ENCODE measurements at regions not wholly inside any gene's neighbourhood (a gene's known extent, or its start where the extent isn't known, plus 50 kb on each side); places are given as distances from the start of the nearest gene placed in this dataset.
"Not testable (repeated sequence)": the region's sequence is repeated elsewhere in the genome, so short reads cannot be mapped to it uniquely, and the experiment has no call there.

- Mint-ChIP-seq H3K36me3 (ENCODE audit: low read depth) (no peaks in the 10 kb centered on the region), H3K4me1 (no peaks in the 10 kb centered on the region), H3K27ac (no peak overlapping the region), H3K27me3 (peaks cover 25% of the 10 kb centered on the region), H3K4me3 (no peak overlapping the region)
- no peak for DNase-seq
- ATAC-seq = no peak
- H3K9me3 ChIP-seq (ENCODE audit: control insufficient read depth, low read length, poor library complexity, severe bottlenecking) = no peaks in the 10 kb centered on the region
Measured at GRCh38 chr3:73257186-73257585, 195.7 kb downstream of the EBLN2 start.

- Mint-ChIP-seq H3K36me3 (ENCODE audit: low read depth) (no peaks in the 10 kb centered on the region), H3K4me3 (no peak overlapping the region), H3K4me1 (no peaks in the 10 kb centered on the region), H3K27ac (no peak overlapping the region), H3K27me3 (peaks cover 23% of the 10 kb centered on the region)
- H3K9me3 ChIP-seq (ENCODE audit: control insufficient read depth, low read length, poor library complexity, severe bottlenecking) = no peaks in the 10 kb centered on the region
- DNase-seq = no peak
- no peak for ATAC-seq
Measured at GRCh38 chr3:73258057-73258456, 196.6 kb downstream of the EBLN2 start.

GRCh38 chr3:73259291-73259690 lies 197.8 kb downstream of the EBLN2 start:
- no peaks in the 10 kb centered on the region for H3K9me3 ChIP-seq (ENCODE audit: control insufficient read depth, low read length, poor library complexity, severe bottlenecking)
- no peak for DNase-seq
- Mint-ChIP-seq H3K4me3 (no peak overlapping the region), H3K4me1 (no peaks in the 10 kb centered on the region), H3K27me3 (peaks cover 18% of the 10 kb centered on the region), H3K27ac (no peak overlapping the region), H3K36me3 (ENCODE audit: low read depth) (no peaks in the 10 kb centered on the region)
- no peak for ATAC-seq

GRCh38 chr3:73259856-73260255 lies 198.4 kb downstream of the EBLN2 start:
- no peaks in the 10 kb centered on the region for H3K9me3 ChIP-seq (ENCODE audit: control insufficient read depth, low read length, poor library complexity, severe bottlenecking)
- ATAC-seq = no peak
- Mint-ChIP-seq H3K27ac (no peak overlapping the region), H3K4me1 (no peaks in the 10 kb centered on the region), H3K4me3 (no peak overlapping the region), H3K27me3 (peaks cover 18% of the 10 kb centered on the region), H3K36me3 (ENCODE audit: low read depth) (no peaks in the 10 kb centered on the region)
- DNase-seq = no peak

- not testable (repeated sequence) for H3K4me3 Mint-ChIP-seq; H3K36me3 Mint-ChIP-seq (ENCODE audit: low read depth); H3K27me3 Mint-ChIP-seq; H3K4me1 Mint-ChIP-seq; H3K27ac Mint-ChIP-seq; H3K9me3 ChIP-seq (ENCODE audit: control insufficient read depth, low read length, poor library complexity, severe bottlenecking); ATAC-seq; DNase-seq
Measured at GRCh38 chr3:73266558-73266957, 205.1 kb downstream of the EBLN2 start.

- H3K4me3 Mint-ChIP-seq; ATAC-seq; H3K27me3 Mint-ChIP-seq; H3K36me3 Mint-ChIP-seq (ENCODE audit: low read depth); DNase-seq; H3K9me3 ChIP-seq (ENCODE audit: control insufficient read depth, low read length, poor library complexity, severe bottlenecking); H3K4me1 Mint-ChIP-seq; H3K27ac Mint-ChIP-seq: not testable (repeated sequence)
Measured at GRCh38 chr3:73269126-73269525, 207.7 kb downstream of the EBLN2 start.

- no peak for ATAC-seq
- no peaks in the 10 kb centered on the region for H3K9me3 ChIP-seq (ENCODE audit: control insufficient read depth, low read length, poor library complexity, severe bottlenecking)
- Mint-ChIP-seq H3K27me3 (no peaks in the 10 kb centered on the region), H3K27ac (no peak overlapping the region), H3K4me3 (no peak overlapping the region), H3K36me3 (ENCODE audit: low read depth) (no peaks in the 10 kb centered on the region), H3K4me1 (no peaks in the 10 kb centered on the region)
- DNase-seq = no peak
Measured at GRCh38 chr3:73270839-73271483, 209.5 kb downstream of the EBLN2 start.

GRCh38 chr3:73273341-73273740 lies 211.9 kb downstream of the EBLN2 start:
- H3K9me3 ChIP-seq (ENCODE audit: control insufficient read depth, low read length, poor library complexity, severe bottlenecking) = no peaks in the 10 kb centered on the region
- no peak for ATAC-seq
- H3K27me3 Mint-ChIP-seq = no peaks in the 10 kb centered on the region
- no peak overlapping the region for H3K27ac Mint-ChIP-seq
- DNase-seq = no peak
- H3K36me3 Mint-ChIP-seq (ENCODE audit: low read depth) = no peaks in the 10 kb centered on the region
- H3K4me1 Mint-ChIP-seq = no peaks in the 10 kb centered on the region
- H3K4me3 Mint-ChIP-seq = no peak overlapping the region

GRCh38 chr3:73280746-73281145 lies 219.3 kb downstream of the EBLN2 start:
- DNase-seq = no peak
- H3K36me3 Mint-ChIP-seq (ENCODE audit: low read depth) = no peaks in the 10 kb centered on the region
- no peak for ATAC-seq

GRCh38 chr3:73284472-73284871 lies 223.0 kb downstream of the EBLN2 start:
- no peaks in the 10 kb centered on the region for H3K36me3 Mint-ChIP-seq (ENCODE audit: low read depth)
- H3K9me3 ChIP-seq (ENCODE audit: control insufficient read depth, low read length, poor library complexity, severe bottlenecking) = no peaks in the 10 kb centered on the region
- peaks cover 14% of the 10 kb centered on the region for H3K27me3 Mint-ChIP-seq
- no peaks in the 10 kb centered on the region for H3K4me1 Mint-ChIP-seq
- ATAC-seq = no peak
- DNase-seq = no peak
- H3K27ac Mint-ChIP-seq = no peak overlapping the region
- no peak overlapping the region for H3K4me3 Mint-ChIP-seq

More at GRCh38 chr3:73280746-73281145, 219.3 kb downstream of the EBLN2 start:
- Mint-ChIP-seq H3K27ac (no peak overlapping the region), H3K27me3 (peaks cover 14% of the 10 kb centered on the region), H3K4me3 (no peak overlapping the region), H3K4me1 (no peaks in the 10 kb centered on the region)
- no peaks in the 10 kb centered on the region for H3K9me3 ChIP-seq (ENCODE audit: control insufficient read depth, low read length, poor library complexity, severe bottlenecking)

- H3K9me3 ChIP-seq (ENCODE audit: control insufficient read depth, low read length, poor library complexity, severe bottlenecking) = no peaks in the 10 kb centered on the region
- Mint-ChIP-seq H3K27me3 (peaks cover 9% of the 10 kb centered on the region), H3K36me3 (ENCODE audit: low read depth) (no peaks in the 10 kb centered on the region), H3K4me3 (no peak overlapping the region), H3K27ac (no peak overlapping the region), H3K4me1 (no peaks in the 10 kb centered on the region)
- DNase-seq (no peak), ATAC-seq (no peak)
Measured at GRCh38 chr3:73291541-73291940, 230.1 kb downstream of the EBLN2 start.

GRCh38 chr3:73292220-73292619 lies 230.8 kb downstream of the EBLN2 start:
- DNase-seq (no peak), ATAC-seq (no peak)
- H3K9me3 ChIP-seq (ENCODE audit: control insufficient read depth, low read length, poor library complexity, severe bottlenecking) = no peaks in the 10 kb centered on the region
- Mint-ChIP-seq H3K4me1 (no peaks in the 10 kb centered on the region), H3K36me3 (ENCODE audit: low read depth) (no peaks in the 10 kb centered on the region), H3K27ac (no peak overlapping the region), H3K27me3 (peaks cover 9% of the 10 kb centered on the region), H3K4me3 (no peak overlapping the region)

GRCh38 chr3:73294537-73294936 lies 233.1 kb downstream of the EBLN2 start:
- H3K9me3 ChIP-seq (ENCODE audit: control insufficient read depth, low read length, poor library complexity, severe bottlenecking) = no peaks in the 10 kb centered on the region
- H3K4me3 Mint-ChIP-seq = no peak overlapping the region
- peaks cover 9% of the 10 kb centered on the region for H3K27me3 Mint-ChIP-seq
- no peak overlapping the region for H3K27ac Mint-ChIP-seq
- DNase-seq (no peak), ATAC-seq (no peak)
- no peaks in the 10 kb centered on the region for H3K36me3 Mint-ChIP-seq (ENCODE audit: low read depth)
- no peaks in the 10 kb centered on the region for H3K4me1 Mint-ChIP-seq

GRCh38 chr3:73295876-73296635 lies 234.6 kb downstream of the EBLN2 start:
- ATAC-seq = no peak
- no peaks in the 10 kb centered on the region for H3K36me3 Mint-ChIP-seq (ENCODE audit: low read depth)
- H3K4me1 Mint-ChIP-seq = no peaks in the 10 kb centered on the region
- no peak overlapping the region for H3K27ac Mint-ChIP-seq
- no peak for DNase-seq
- no peak overlapping the region for H3K4me3 Mint-ChIP-seq
- no peaks in the 10 kb centered on the region for H3K9me3 ChIP-seq (ENCODE audit: control insufficient read depth, low read length, poor library complexity, severe bottlenecking)
- peaks cover 9% of the 10 kb centered on the region for H3K27me3 Mint-ChIP-seq
